Pulmonary artery endothelial cell (primary cell): ENCODE measurements at regions not wholly inside any gene's neighbourhood (a gene's known extent, or its start where the extent isn't known, plus 50 kb on each side); places are given as distances from the start of the nearest gene placed in this dataset.
"Not testable (repeated sequence)": the region's sequence is repeated elsewhere in the genome, so short reads cannot be mapped to it uniquely, and the experiment has no call there.

Source experiments
- DNase-seq: peaks from one replicate; pipeline ENCODE4 v3.0.0-alpha.2; 2011; ENCODE audit warnings: low read depth, low spot score

- no peak for DNase-seq
These were observed 159.7 kb downstream of the GNAI1 start for GRCh38 chr7:80294346-80294745.

- not testable (repeated sequence) for DNase-seq
These were observed 158.0 kb downstream of the GNAI1 start for GRCh38 chr7:80292634-80293033.

- no peak for DNase-seq
These were observed 153.8 kb downstream of the GNAI1 start for GRCh38 chr7:80288175-80289122.

GRCh38 chr7:80287400-80288174 lies 153.0 kb downstream of the GNAI1 start:
- no peak for DNase-seq

- DNase-seq: no peak
These were observed 152.0 kb downstream of the GNAI1 start for GRCh38 chr7:80286611-80287010.

GRCh38 chr7:80284855-80285254 lies 150.2 kb downstream of the GNAI1 start:
- DNase-seq: no peak

- no peak for DNase-seq
These were observed 145.1 kb downstream of the GNAI1 start for GRCh38 chr7:80279760-80280159.

- no peak for DNase-seq
These were observed 144.1 kb downstream of the GNAI1 start for GRCh38 chr7:80278737-80279136.

GRCh38 chr7:80277434-80278427 lies 143.1 kb downstream of the GNAI1 start:
- DNase-seq: peak; percentile 40
